ENCODE measurements at regions not wholly inside any gene's neighbourhood (a gene's known extent, or its start where the extent isn't known, plus 50 kb on each side); places are given as distances from the start of the nearest gene placed in this dataset.
"Not testable (repeated sequence)": the region's sequence is repeated elsewhere in the genome, so short reads cannot be mapped to it uniquely, and the experiment has no call there.

DNA sequence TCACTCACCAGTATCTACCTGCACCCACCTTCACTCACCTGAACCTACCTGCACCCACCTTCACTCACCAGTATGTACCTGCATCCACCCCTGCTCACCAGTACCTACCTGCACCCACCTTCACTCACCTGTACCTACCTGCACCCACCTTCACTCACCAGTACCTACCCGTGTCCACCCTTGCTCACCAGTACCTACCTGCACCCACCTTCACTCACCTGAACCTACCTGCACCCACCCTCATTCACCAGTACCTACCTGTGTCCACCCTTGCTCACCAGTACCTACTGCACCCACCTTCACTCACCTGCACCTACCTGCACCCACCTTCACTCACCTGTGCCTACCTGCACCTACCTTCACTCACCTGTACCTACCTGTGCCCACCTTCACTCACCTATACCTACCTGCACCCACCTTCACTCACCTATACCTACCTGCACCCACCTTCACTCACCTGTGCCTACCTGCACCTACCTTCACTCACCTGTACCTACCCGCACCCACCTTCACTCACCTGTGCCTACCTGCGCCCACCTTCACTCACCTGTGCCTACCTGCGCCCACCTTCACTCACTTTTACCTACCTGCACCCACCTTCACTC lies 232.1 kb upstream of the ZFP64 start:
- not testable (repeated sequence) for TF ChIP-seq CTCF, POLR2A, EP300, POLR2AphosphoS5 (IDR thresholded peaks at IDR 0.05)

Measured in gastroesophageal sphincter (tissue), 3 donors.